ENCODE measurements at regions not wholly inside any gene's neighbourhood (a gene's known extent, or its start where the extent isn't known, plus 50 kb on each side); places are given as distances from the start of the nearest gene placed in this dataset.

DNA sequence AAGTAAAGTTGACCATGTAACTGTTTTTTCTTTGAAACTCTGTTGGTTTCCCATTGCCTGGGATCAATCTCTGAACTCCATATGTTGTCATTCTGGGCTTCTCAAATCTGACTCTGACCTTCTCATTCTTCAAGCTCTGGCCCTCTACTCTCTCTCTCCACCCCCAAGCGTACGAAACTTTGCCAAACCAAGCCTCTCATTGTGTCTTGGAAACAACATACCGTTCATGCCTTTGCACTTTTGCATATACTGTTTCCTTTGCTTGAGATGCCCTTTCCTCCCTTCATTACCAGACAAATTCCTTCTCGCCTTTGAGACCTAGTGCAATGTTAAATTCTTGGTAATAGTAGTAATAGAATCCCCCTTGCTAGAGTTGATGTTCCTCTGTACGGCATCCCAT lies 113.7 kb downstream of the OLFM4 start:
- Mint-ChIP-seq H3K27me3 (ENCODE audit: low read depth) (peaks cover 2% of the 10 kb centered on the region), H3K4me3 (ENCODE audit: unreplicated experiment) (no peak overlapping the region), H3K9me3 (ENCODE audit: low read depth) (no peaks in the 10 kb centered on the region), H3K27ac (ENCODE audit: unreplicated experiment) (no peak overlapping the region), H3K36me3 (ENCODE audit: low read depth) (no peaks in the 10 kb centered on the region), H3K4me1 (ENCODE audit: low read depth) (peaks cover 3% of the 10 kb centered on the region)
- TF ChIP-seq, protein P1, sequence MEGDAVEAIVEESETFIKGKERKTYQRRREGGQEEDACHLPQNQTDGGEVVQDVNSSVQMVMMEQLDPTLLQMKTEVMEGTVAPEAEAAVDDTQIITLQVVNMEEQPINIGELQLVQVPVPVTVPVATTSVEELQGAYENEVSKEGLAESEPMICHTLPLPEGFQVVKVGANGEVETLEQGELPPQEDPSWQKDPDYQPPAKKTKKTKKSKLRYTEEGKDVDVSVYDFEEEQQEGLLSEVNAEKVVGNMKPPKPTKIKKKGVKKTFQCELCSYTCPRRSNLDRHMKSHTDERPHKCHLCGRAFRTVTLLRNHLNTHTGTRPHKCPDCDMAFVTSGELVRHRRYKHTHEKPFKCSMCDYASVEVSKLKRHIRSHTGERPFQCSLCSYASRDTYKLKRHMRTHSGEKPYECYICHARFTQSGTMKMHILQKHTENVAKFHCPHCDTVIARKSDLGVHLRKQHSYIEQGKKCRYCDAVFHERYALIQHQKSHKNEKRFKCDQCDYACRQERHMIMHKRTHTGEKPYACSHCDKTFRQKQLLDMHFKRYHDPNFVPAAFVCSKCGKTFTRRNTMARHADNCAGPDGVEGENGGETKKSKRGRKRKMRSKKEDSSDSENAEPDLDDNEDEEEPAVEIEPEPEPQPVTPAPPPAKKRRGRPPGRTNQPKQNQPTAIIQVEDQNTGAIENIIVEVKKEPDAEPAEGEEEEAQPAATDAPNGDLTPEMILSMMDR (IDR thresholded peaks at IDR 0.05), result no peak
- no peak for DNase-seq (ENCODE audit: low spot score)

DNA sequence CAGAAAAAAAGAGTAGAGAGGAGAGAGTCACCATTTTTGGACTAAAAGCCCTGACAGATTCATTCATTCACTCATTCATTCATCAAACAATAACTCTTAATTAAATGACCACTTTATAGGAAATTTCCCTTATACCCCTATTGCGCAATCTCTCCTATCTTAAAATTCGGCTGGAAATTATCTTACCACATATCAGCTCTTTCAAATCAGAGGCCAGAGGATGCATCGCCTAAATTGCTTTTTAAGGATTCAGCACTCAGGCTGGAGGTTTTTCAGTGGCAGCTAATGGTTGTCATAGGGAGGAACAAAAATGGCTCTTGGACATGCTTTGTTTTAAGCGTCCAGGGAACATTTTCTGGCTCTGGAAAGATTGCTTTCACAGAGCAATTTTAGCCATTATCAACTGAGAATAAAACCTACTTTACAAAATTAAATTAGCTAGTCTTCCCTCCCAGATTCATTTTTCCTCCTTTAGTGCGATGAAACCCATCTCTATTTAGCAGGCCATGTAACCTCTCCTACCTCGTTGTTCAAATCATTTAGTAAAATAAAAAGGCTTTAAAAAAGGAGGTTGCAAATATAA lies 115.2 kb downstream of the OLFM4 start:
- H3K27ac Mint-ChIP-seq (ENCODE audit: unreplicated experiment), result no peak overlapping the region
- no peaks in the 10 kb centered on the region for H3K4me1 Mint-ChIP-seq (ENCODE audit: low read depth)
- DNase-seq (ENCODE audit: low spot score), result no peak
- no peak overlapping the region for H3K4me3 Mint-ChIP-seq (ENCODE audit: unreplicated experiment)
- TF ChIP-seq, protein P1 (IDR thresholded peaks at IDR 0.05), result no peak
- peaks cover 2% of the 10 kb centered on the region for H3K27me3 Mint-ChIP-seq (ENCODE audit: low read depth)
- H3K9me3 Mint-ChIP-seq (ENCODE audit: low read depth), result no peaks in the 10 kb centered on the region
- H3K36me3 Mint-ChIP-seq (ENCODE audit: low read depth), result no peaks in the 10 kb centered on the region

DNA sequence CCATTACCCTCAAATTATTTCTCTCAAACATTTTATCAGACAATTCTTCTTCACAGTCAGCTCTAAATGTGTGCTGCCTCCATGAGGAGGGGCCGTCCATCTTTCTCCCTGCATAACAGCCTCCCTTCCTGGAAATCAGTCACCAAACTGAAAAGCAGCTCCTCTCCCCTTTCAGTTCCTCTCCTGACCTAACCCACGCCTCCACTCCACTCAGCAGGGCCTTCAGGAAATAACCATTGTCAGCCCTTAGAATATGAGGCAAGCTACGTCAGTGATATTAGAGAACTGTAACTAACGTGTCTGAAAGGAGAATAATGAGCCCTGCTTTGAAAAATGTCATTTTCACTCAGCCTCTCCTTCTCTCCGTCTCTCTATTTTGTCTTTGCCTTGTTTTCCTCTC lies 116.2 kb downstream of the OLFM4 start:
- no peaks in the 10 kb centered on the region for H3K36me3 Mint-ChIP-seq (ENCODE audit: low read depth)
- TF ChIP-seq, protein P1 (IDR thresholded peaks at IDR 0.05), result no peak
- H3K27me3 Mint-ChIP-seq (ENCODE audit: low read depth), result peaks cover 2% of the 10 kb centered on the region
- no peak overlapping the region for H3K27ac Mint-ChIP-seq (ENCODE audit: unreplicated experiment)
- H3K4me1 Mint-ChIP-seq (ENCODE audit: low read depth), result no peaks in the 10 kb centered on the region
- H3K4me3 Mint-ChIP-seq (ENCODE audit: unreplicated experiment), result no peak overlapping the region
- H3K9me3 Mint-ChIP-seq (ENCODE audit: low read depth), result no peaks in the 10 kb centered on the region
- no peak for DNase-seq (ENCODE audit: low spot score)

DNA sequence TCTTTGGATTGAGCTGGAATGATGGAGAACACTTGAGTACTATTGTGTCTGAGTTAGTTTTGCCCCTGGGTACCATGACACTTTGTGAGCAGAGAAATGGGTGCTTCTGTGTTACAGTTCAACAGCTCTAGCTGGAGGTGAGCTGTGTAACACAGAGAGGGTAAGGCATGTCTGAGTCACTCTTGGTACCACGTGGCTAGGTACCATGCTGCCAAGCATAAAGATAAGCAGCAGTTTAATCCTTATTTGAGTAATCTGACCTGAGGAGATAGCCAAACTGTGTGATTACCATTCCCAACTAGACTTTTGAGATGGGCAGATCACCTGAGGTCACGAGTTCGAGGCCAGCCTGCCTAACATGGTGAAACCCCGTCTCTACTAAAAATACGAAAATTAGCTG lies 122.0 kb downstream of the OLFM4 start:
- Mint-ChIP-seq H3K27ac (ENCODE audit: unreplicated experiment) (no peak overlapping the region), H3K27me3 (ENCODE audit: low read depth) (peaks cover 3% of the 10 kb centered on the region), H3K9me3 (ENCODE audit: low read depth) (no peaks in the 10 kb centered on the region), H3K4me3 (ENCODE audit: unreplicated experiment) (no peak overlapping the region), H3K36me3 (ENCODE audit: low read depth) (no peaks in the 10 kb centered on the region), H3K4me1 (ENCODE audit: low read depth) (no peaks in the 10 kb centered on the region)
- DNase-seq (ENCODE audit: low spot score), result no peak
- TF ChIP-seq, protein P1 (IDR thresholded peaks at IDR 0.05), result no peak

DNA sequence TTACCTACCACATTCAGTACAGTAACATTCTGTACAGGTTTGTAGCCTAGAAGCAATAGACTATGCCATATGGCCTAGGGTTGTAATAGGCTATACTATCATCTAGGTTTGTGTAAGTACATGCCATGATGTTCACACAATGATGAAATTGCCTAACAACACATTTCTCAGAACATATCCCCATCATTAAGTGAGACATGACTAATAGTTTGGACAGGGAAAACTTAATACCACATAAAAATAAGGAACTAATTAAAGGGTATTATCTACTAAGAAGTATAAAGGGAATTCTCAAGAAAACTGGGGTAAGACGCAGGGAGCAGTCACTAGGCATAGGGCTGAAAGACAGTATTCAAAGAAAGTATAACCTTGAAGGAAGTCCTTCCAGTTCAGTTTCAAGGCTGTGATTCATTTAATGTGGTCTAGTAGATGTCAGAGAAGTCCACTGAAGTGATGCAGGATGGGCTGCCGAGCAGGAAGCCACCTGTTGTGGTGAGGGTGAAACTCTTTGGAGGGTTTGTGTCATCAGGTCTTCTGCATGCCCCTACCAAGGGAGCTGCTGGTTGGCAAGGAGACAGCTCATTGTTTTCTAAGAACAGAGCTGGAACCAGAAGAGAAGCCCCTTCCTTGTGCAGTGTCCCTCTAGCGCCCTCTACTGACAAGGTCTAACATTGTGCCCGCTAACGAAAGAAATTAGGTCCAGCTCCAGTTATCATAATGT lies 122.9 kb downstream of the OLFM4 start:
- no peak overlapping the region for H3K27ac Mint-ChIP-seq (ENCODE audit: unreplicated experiment)
- H3K27me3 Mint-ChIP-seq (ENCODE audit: low read depth), result peaks cover 3% of the 10 kb centered on the region
- DNase-seq (ENCODE audit: low spot score), result no peak
- H3K4me3 Mint-ChIP-seq (ENCODE audit: unreplicated experiment), result no peak overlapping the region
- no peaks in the 10 kb centered on the region for H3K4me1 Mint-ChIP-seq (ENCODE audit: low read depth)
- H3K36me3 Mint-ChIP-seq (ENCODE audit: low read depth), result no peaks in the 10 kb centered on the region
- TF ChIP-seq, protein P1 (IDR thresholded peaks at IDR 0.05), result peak; percentile 76
- no peaks in the 10 kb centered on the region for H3K9me3 Mint-ChIP-seq (ENCODE audit: low read depth)

Measured in chondrocyte (in vitro differentiated cells).